ENCODE measurements at regions not wholly inside any gene's neighbourhood (a gene's known extent, or its start where the extent isn't known, plus 50 kb on each side); places are given as distances from the start of the nearest gene placed in this dataset.
"Not testable (repeated sequence)": the region's sequence is repeated elsewhere in the genome, so short reads cannot be mapped to it uniquely, and the experiment has no call there.

DNA sequence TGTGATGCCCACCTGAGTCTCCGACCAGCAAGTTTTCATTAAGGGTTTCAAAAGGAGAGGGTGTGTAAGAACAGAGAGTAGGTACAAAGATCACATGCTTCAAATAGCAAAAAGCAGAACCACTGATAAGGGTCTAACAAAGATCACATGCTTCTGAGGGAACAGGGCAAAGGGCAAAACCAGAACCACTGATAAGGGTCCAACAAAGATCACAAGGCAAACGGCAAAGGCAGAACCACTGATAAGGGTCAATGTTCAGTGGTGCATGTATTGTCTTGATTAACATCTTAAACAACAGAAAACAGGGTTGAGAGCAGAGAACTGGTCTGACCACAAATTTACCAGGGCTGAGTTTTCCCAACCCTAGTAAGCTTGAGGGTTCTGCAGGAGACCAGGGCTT lies 145.8 kb upstream of the NBPF11 start:
- not testable (repeated sequence) for H3K4ac ChIP-seq (ENCODE audit: low read depth in 1 of 2, low read length in 2 of 2); H3K27me3 ChIP-seq (ENCODE audit: control insufficient read depth in 1 of 2, insufficient read depth in 1 of 2, low read length in 2 of 2); H3K4me2 ChIP-seq (ENCODE audit: low read length, poor library complexity, severe bottlenecking); H3K9me3 ChIP-seq (ENCODE audit: control insufficient read depth, low read length); H3K9ac ChIP-seq (ENCODE audit: low read length); H3K18ac ChIP-seq (ENCODE audit: low read depth in 1 of 2, low read length in 2 of 2); H2AK5ac ChIP-seq (ENCODE audit: low read length, severe bottlenecking); H2BK15ac ChIP-seq (ENCODE audit: low read depth, poor library complexity, severe bottlenecking); H3K79me1 ChIP-seq (replicated peaks; ENCODE audit: low read length, poor library complexity, severe bottlenecking); H3K4me1 ChIP-seq (ENCODE audit: control insufficient read depth, insufficient read depth, low read depth, low read length); H3K23ac ChIP-seq (ENCODE audit: low read length in 2 of 2); H4K8ac ChIP-seq (ENCODE audit: low read length); H3K27ac ChIP-seq (ENCODE audit: low read length, poor library complexity, severe bottlenecking); H4K91ac ChIP-seq (ENCODE audit: low read length); H3K4me3 ChIP-seq (ENCODE audit: insufficient read depth in 1 of 2, low read depth in 1 of 2, low read length in 2 of 2); H2AFZ ChIP-seq (ENCODE audit: low read depth, low read length); H2BK12ac ChIP-seq (ENCODE audit: low read length in 2 of 2); DNase-seq; H2BK5ac ChIP-seq (ENCODE audit: low read depth, low read length, poor library complexity, severe bottlenecking); H3K36me3 ChIP-seq (ENCODE audit: control insufficient read depth in 1 of 2, insufficient read depth in 2 of 2, low read depth in 1 of 2, low read length in 2 of 2); H2BK120ac ChIP-seq (ENCODE audit: low read depth, low read length); H3K14ac ChIP-seq (ENCODE audit: low read length in 2 of 2)
- 83% methylated on average over 1 of the region's 2 CpGs for WGBS

DNA sequence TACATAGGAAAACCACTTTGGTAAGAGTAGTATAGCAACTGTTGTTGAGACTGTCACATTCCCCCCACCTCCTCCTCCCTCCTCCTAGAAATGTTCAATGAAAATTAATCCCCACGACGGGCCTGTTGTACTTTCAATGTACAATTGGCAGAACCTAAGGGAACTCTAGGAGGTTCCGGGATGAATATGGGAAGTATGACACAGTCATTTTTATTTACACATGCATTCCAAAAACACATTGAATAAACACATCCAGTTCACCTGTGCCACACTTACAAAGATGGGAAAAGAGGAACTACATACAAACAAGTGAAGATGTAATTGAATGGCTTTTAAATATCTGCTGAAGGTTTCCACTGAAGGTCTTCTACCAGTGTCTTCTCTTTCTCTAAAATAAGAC lies 144.4 kb upstream of the NBPF11 start:
- Histone ChIP-seq H3K4ac (ENCODE audit: low read depth in 1 of 2, low read length in 2 of 2) (no peak overlapping the region), H2BK120ac (ENCODE audit: low read depth, low read length) (no peak overlapping the region), H3K18ac (ENCODE audit: low read depth in 1 of 2, low read length in 2 of 2) (no peak overlapping the region), H2AFZ (ENCODE audit: low read depth, low read length) (no peak overlapping the region), H3K27me3 (ENCODE audit: control insufficient read depth in 1 of 2, insufficient read depth in 1 of 2, low read length in 2 of 2) (peaks cover 4 to 6% of the 10 kb centered on the region in 2 experiments), H3K79me1 (replicated peaks; ENCODE audit: low read length, poor library complexity, severe bottlenecking) (no peaks in the 10 kb centered on the region), H4K91ac (ENCODE audit: low read length) (no peak overlapping the region), H2BK5ac (ENCODE audit: low read depth, low read length, poor library complexity, severe bottlenecking) (no peak overlapping the region), H3K23ac (ENCODE audit: low read length in 2 of 2) (no peak overlapping the region), H3K36me3 (ENCODE audit: control insufficient read depth in 1 of 2, insufficient read depth in 2 of 2, low read depth in 1 of 2, low read length in 2 of 2) (no peaks in the 10 kb centered on the region), H3K4me1 (ENCODE audit: control insufficient read depth, insufficient read depth, low read depth, low read length) (no peaks in the 10 kb centered on the region), H3K4me3 (ENCODE audit: insufficient read depth in 1 of 2, low read depth in 1 of 2, low read length in 2 of 2) (no peak overlapping the region), H3K14ac (ENCODE audit: low read length in 2 of 2) (no peak overlapping the region), H3K4me2 (ENCODE audit: low read length, poor library complexity, severe bottlenecking) (no peak overlapping the region), H3K27ac (ENCODE audit: low read length, poor library complexity, severe bottlenecking) (no peak overlapping the region), H4K8ac (ENCODE audit: low read length) (no peak overlapping the region), H2BK12ac (ENCODE audit: low read length in 2 of 2) (no peak overlapping the region), H3K9me3 (ENCODE audit: control insufficient read depth, low read length) (no peaks in the 10 kb centered on the region), H3K9ac (ENCODE audit: low read length) (no peak overlapping the region), H2AK5ac (ENCODE audit: low read length, severe bottlenecking) (no peak overlapping the region), H2BK15ac (ENCODE audit: low read depth, poor library complexity, severe bottlenecking) (no peak overlapping the region)
- no peak for DNase-seq
- no CpG with 5 or more reads among the region's 3 CpGs for WGBS

DNA sequence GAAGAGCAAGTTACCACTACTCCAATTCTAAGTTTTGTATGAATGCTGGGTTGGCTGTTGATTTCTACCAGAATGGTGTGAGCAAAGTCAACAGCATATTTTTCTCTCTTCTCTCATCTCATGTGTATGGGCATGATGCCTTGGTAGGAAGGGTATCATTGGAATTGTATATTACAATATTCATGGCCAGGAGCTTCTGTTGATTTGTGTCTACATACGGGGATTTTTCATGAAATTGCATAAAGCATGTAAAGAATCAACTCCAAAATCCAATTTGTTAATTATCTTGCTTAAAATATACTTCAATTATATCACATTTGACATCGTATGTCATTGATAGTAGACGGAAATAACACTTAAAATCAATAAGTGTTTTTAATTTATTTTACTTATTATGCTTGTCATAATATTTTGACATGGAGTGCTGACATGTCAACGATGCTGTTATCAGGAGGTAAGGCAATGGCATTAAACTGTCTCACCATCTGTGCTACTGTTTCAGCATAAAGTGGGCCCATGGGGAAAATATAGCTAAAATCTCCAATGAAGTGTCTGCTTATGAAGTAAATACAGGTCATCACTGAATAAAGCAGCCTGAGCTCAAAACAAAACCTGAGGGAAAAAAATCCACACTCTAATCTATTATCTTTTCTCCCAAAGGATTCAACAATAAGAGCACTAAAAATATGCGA lies 142.2 kb upstream of the NBPF11 start:
- Histone ChIP-seq H2BK120ac (ENCODE audit: low read depth, low read length) (no peak overlapping the region), H3K79me1 (replicated peaks; ENCODE audit: low read length, poor library complexity, severe bottlenecking) (no peaks in the 10 kb centered on the region), H3K4me3 (ENCODE audit: insufficient read depth in 1 of 2, low read depth in 1 of 2, low read length in 2 of 2) (no peak overlapping the region), H4K8ac (ENCODE audit: low read length) (no peak overlapping the region), H3K23ac (ENCODE audit: low read length in 2 of 2) (no peak overlapping the region), H4K91ac (ENCODE audit: low read length) (no peak overlapping the region), H3K4ac (ENCODE audit: low read depth in 1 of 2, low read length in 2 of 2) (no peak overlapping the region), H2BK12ac (ENCODE audit: low read length in 2 of 2) (no peak overlapping the region), H2AK5ac (ENCODE audit: low read length, severe bottlenecking) (no peak overlapping the region), H3K14ac (ENCODE audit: low read length in 2 of 2) (no peak overlapping the region), H3K9ac (ENCODE audit: low read length) (no peak overlapping the region), H3K27ac (ENCODE audit: low read length, poor library complexity, severe bottlenecking) (no peak overlapping the region), H2BK15ac (ENCODE audit: low read depth, poor library complexity, severe bottlenecking) (no peak overlapping the region), H3K18ac (ENCODE audit: low read depth in 1 of 2, low read length in 2 of 2) (no peak overlapping the region), H2AFZ (ENCODE audit: low read depth, low read length) (no peak overlapping the region), H3K4me2 (ENCODE audit: low read length, poor library complexity, severe bottlenecking) (no peak overlapping the region), H3K27me3 (ENCODE audit: control insufficient read depth in 1 of 2, insufficient read depth in 1 of 2, low read length in 2 of 2) (peaks cover 4 to 6% of the 10 kb centered on the region in 2 experiments), H3K36me3 (ENCODE audit: control insufficient read depth in 1 of 2, insufficient read depth in 2 of 2, low read depth in 1 of 2, low read length in 2 of 2) (no peaks in the 10 kb centered on the region), H2BK5ac (ENCODE audit: low read depth, low read length, poor library complexity, severe bottlenecking) (no peak overlapping the region), H3K4me1 (ENCODE audit: control insufficient read depth, insufficient read depth, low read depth, low read length) (no peaks in the 10 kb centered on the region), H3K9me3 (ENCODE audit: control insufficient read depth, low read length) (no peaks in the 10 kb centered on the region)
- WGBS = 100% methylated on average over 2 of the region's 5 CpGs
- DNase-seq = no peak

DNA sequence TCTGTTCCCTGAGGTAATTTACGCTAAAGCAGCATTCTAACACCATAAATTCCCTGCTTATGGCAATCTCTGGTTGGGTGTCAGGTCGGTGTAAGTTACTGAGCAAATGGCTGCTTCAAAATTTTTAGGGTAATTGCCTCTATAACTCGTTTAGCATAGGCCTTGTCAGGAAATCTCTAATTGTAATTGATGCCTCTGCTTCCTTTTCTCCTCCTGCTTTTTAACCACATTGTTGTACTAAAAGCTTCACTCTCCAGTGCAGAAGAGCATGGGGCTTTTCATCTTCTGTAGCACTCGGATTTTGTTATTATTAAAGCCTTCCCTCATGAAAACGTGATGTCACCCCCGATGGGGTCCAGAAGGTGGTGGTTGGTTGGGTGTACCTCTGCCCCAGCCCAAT lies 141.6 kb upstream of the NBPF11 start:
- no peak overlapping the region for H2BK5ac ChIP-seq (ENCODE audit: low read depth, low read length, poor library complexity, severe bottlenecking)
- H4K91ac ChIP-seq (ENCODE audit: low read length) = no peak overlapping the region
- H3K4me3 ChIP-seq (ENCODE audit: insufficient read depth in 1 of 2, low read depth in 1 of 2, low read length in 2 of 2) = no peak overlapping the region
- H3K36me3 ChIP-seq (ENCODE audit: control insufficient read depth in 1 of 2, insufficient read depth in 2 of 2, low read depth in 1 of 2, low read length in 2 of 2) = no peaks in the 10 kb centered on the region
- H3K18ac ChIP-seq (ENCODE audit: low read depth in 1 of 2, low read length in 2 of 2) = no peak overlapping the region
- H3K23ac ChIP-seq (ENCODE audit: low read length in 2 of 2) = no peak overlapping the region
- H3K27ac ChIP-seq (ENCODE audit: low read length, poor library complexity, severe bottlenecking) = no peak overlapping the region
- H4K8ac ChIP-seq (ENCODE audit: low read length) = no peak overlapping the region
- no peak overlapping the region for H2AK5ac ChIP-seq (ENCODE audit: low read length, severe bottlenecking)
- no peak overlapping the region for H3K14ac ChIP-seq (ENCODE audit: low read length in 2 of 2)
- H3K4me2 ChIP-seq (ENCODE audit: low read length, poor library complexity, severe bottlenecking) = no peak overlapping the region
- H2BK15ac ChIP-seq (ENCODE audit: low read depth, poor library complexity, severe bottlenecking) = no peak overlapping the region
- H3K4ac ChIP-seq (ENCODE audit: low read depth in 1 of 2, low read length in 2 of 2) = no peak overlapping the region
- peaks cover 4 to 6% of the 10 kb centered on the region in 2 experiments for H3K27me3 ChIP-seq (ENCODE audit: control insufficient read depth in 1 of 2, insufficient read depth in 1 of 2, low read length in 2 of 2)
- H3K4me1 ChIP-seq (ENCODE audit: control insufficient read depth, insufficient read depth, low read depth, low read length) = no peaks in the 10 kb centered on the region
- H2BK12ac ChIP-seq (ENCODE audit: low read length in 2 of 2) = no peak overlapping the region
- no peak for DNase-seq
- no peak overlapping the region for H2BK120ac ChIP-seq (ENCODE audit: low read depth, low read length)
- H3K9ac ChIP-seq (ENCODE audit: low read length) = no peak overlapping the region
- no peaks in the 10 kb centered on the region for H3K9me3 ChIP-seq (ENCODE audit: control insufficient read depth, low read length)
- no peak overlapping the region for H2AFZ ChIP-seq (ENCODE audit: low read depth, low read length)
- no peaks in the 10 kb centered on the region for H3K79me1 ChIP-seq (replicated peaks; ENCODE audit: low read length, poor library complexity, severe bottlenecking)
- WGBS = 53% methylated on average over 4 of the region's 6 CpGs

Data from mesenchymal stem cell (in vitro differentiated cells and primary cell).